ENCODE measurements at regions not wholly inside any gene's neighbourhood (a gene's known extent, or its start where the extent isn't known, plus 50 kb on each side); places are given as distances from the start of the nearest gene placed in this dataset.
A peak's percentile ranks its signal among the peaks of the same experiment; 100 is the strongest.

GRCh38 chr11:91981995-91982394 is 242.6 kb upstream of the FAT3 start:
- Histone ChIP-seq H3K36me3 (replicated peaks in 1 of 2; ENCODE audit: control insufficient read depth in 2 of 2, insufficient read depth in 2 of 2, low read length in 2 of 2) (no peaks in the 10 kb centered on the region), H2AFZ (ENCODE audit: low read length) (no peak overlapping the region), H3K18ac (ENCODE audit: low read length) (no peak overlapping the region), H3K27me3 (ENCODE audit: control insufficient read depth in 3 of 3, insufficient read depth in 3 of 3, low read depth in 1 of 3, low read length in 3 of 3) (no peaks in the 10 kb centered on the region), H3K9me3 (replicated peaks in 1 of 2; ENCODE audit: control insufficient read depth in 2 of 2, insufficient read depth in 1 of 2, low read depth in 1 of 2, low read length in 2 of 2) (peaks cover 0 to 2% of the 10 kb centered on the region in 2 donors), H3K4me2 (ENCODE audit: insufficient read depth, low read length, poor library complexity, severe bottlenecking) (no peak overlapping the region), H3K4me1 (ENCODE audit: control insufficient read depth in 2 of 2, insufficient read depth in 1 of 2, low read depth in 1 of 2, low read length in 2 of 2) (peaks cover 3 to 11% of the 10 kb centered on the region in 2 donors), H2BK120ac (ENCODE audit: low read depth, low read length) (no peak overlapping the region), H2BK15ac (ENCODE audit: low read length) (no peak overlapping the region), H4K91ac (ENCODE audit: low read depth, low read length, poor library complexity) (no peak overlapping the region), H2BK5ac (ENCODE audit: low read length) (no peak overlapping the region), H4K8ac (ENCODE audit: low read depth, low read length) (no peak overlapping the region), H3K14ac (ENCODE audit: low read length) (no peak overlapping the region), H3K4me3 (ENCODE audit: low read length in 2 of 2) (no peak overlapping the region), H3K9ac (ENCODE audit: low read depth, low read length, poor library complexity) (no peak overlapping the region), H3K27ac (replicated peaks; ENCODE audit: low read length) (no peak overlapping the region), H3K79me1 (ENCODE audit: low read depth, low read length) (no peaks in the 10 kb centered on the region), H3K23ac (ENCODE audit: low read depth, low read length, poor library complexity) (no peak overlapping the region), H2BK12ac (ENCODE audit: low read length) (no peak overlapping the region), H3K4ac (ENCODE audit: low read length) (no peak overlapping the region), H2AK5ac (ENCODE audit: low read depth, low read length) (no peak overlapping the region)
- WGBS, 2 donors (ENCODE audit: extremely low coverage in 2 of 2, insufficient read length in 2 of 2, insufficient replicate concordance in 1 of 2) = no CpG with 5 or more reads among the region's 1 CpG
- DNase-seq (ENCODE audit: low spot score) = no peak

DNA sequence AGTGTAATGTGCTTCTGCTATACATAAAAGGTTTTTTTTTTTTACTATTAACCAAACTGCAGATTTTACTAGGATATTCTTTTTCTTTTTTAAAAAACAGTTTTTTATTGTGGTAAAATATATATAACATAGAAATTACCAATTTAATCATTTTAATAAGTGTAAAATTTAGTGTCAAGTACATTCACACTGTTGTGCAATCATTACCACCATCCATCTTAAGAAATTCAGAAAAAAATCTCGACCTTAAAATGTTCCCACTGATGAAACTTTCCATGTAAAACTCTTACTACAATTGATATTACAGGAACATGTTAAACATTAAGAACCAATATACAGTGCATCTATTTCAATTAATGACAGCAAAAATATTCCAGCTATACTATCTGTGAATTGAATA is 244.8 kb upstream of the FAT3 start:
- no peak overlapping the region for H2AFZ ChIP-seq (ENCODE audit: low read length)
- H2BK5ac ChIP-seq (ENCODE audit: low read length) = no peak overlapping the region
- H3K14ac ChIP-seq (ENCODE audit: low read length) = no peak overlapping the region
- H3K4me1 ChIP-seq (ENCODE audit: control insufficient read depth in 2 of 2, insufficient read depth in 1 of 2, low read depth in 1 of 2, low read length in 2 of 2) = peaks cover 0 to 12% of the 10 kb centered on the region in 2 donors
- peaks cover 0 to 2% of the 10 kb centered on the region in 2 donors for H3K9me3 ChIP-seq (replicated peaks in 1 of 2; ENCODE audit: control insufficient read depth in 2 of 2, insufficient read depth in 1 of 2, low read depth in 1 of 2, low read length in 2 of 2)
- H3K4ac ChIP-seq (ENCODE audit: low read length) = no peak overlapping the region
- no peak overlapping the region for H3K23ac ChIP-seq (ENCODE audit: low read depth, low read length, poor library complexity)
- no peak overlapping the region for H2BK15ac ChIP-seq (ENCODE audit: low read length)
- no peak overlapping the region for H3K27ac ChIP-seq (replicated peaks; ENCODE audit: low read length)
- no peaks in the 10 kb centered on the region for H3K79me1 ChIP-seq (ENCODE audit: low read depth, low read length)
- H2BK120ac ChIP-seq (ENCODE audit: low read depth, low read length) = no peak overlapping the region
- no peak overlapping the region for H3K4me3 ChIP-seq (ENCODE audit: low read length in 2 of 2)
- H4K8ac ChIP-seq (ENCODE audit: low read depth, low read length) = no peak overlapping the region
- no peaks in the 10 kb centered on the region for H3K27me3 ChIP-seq (ENCODE audit: control insufficient read depth in 3 of 3, insufficient read depth in 3 of 3, low read depth in 1 of 3, low read length in 3 of 3)
- H3K4me2 ChIP-seq (ENCODE audit: insufficient read depth, low read length, poor library complexity, severe bottlenecking) = no peak overlapping the region
- H2AK5ac ChIP-seq (ENCODE audit: low read depth, low read length) = no peak overlapping the region
- H4K91ac ChIP-seq (ENCODE audit: low read depth, low read length, poor library complexity) = no peak overlapping the region
- H3K36me3 ChIP-seq (replicated peaks in 1 of 2; ENCODE audit: control insufficient read depth in 2 of 2, insufficient read depth in 2 of 2, low read length in 2 of 2) = no peaks in the 10 kb centered on the region
- H3K9ac ChIP-seq (ENCODE audit: low read depth, low read length, poor library complexity) = no peak overlapping the region
- no CpG with 5 or more reads among the region's 1 CpG for WGBS, 2 donors (ENCODE audit: extremely low coverage in 2 of 2, insufficient read length in 2 of 2, insufficient replicate concordance in 1 of 2)
- no peak overlapping the region for H2BK12ac ChIP-seq (ENCODE audit: low read length)
- DNase-seq (ENCODE audit: low spot score) = no peak
- H3K18ac ChIP-seq (ENCODE audit: low read length) = no peak overlapping the region

- no peak overlapping the region for H3K4ac ChIP-seq (ENCODE audit: low read length)
- no CpG with 5 or more reads among the region's 1 CpG for WGBS, 2 donors (ENCODE audit: extremely low coverage in 2 of 2, insufficient read length in 2 of 2, insufficient replicate concordance in 1 of 2)
- DNase-seq (ENCODE audit: low spot score) = no peak
- H3K14ac ChIP-seq (ENCODE audit: low read length) = no peak overlapping the region
- H2AK5ac ChIP-seq (ENCODE audit: low read depth, low read length) = no peak overlapping the region
- H3K36me3 ChIP-seq (replicated peaks in 1 of 2; ENCODE audit: control insufficient read depth in 2 of 2, insufficient read depth in 2 of 2, low read length in 2 of 2) = no peaks in the 10 kb centered on the region
- H2BK12ac ChIP-seq (ENCODE audit: low read length) = no peak overlapping the region
- H3K4me3 ChIP-seq (ENCODE audit: low read length in 2 of 2) = no peak overlapping the region
- H3K79me1 ChIP-seq (ENCODE audit: low read depth, low read length) = no peaks in the 10 kb centered on the region
- H3K18ac ChIP-seq (ENCODE audit: low read length) = no peak overlapping the region
- no peak overlapping the region for H3K27ac ChIP-seq (replicated peaks; ENCODE audit: low read length)
- H3K9ac ChIP-seq (ENCODE audit: low read depth, low read length, poor library complexity) = no peak overlapping the region
- no peak overlapping the region for H2BK120ac ChIP-seq (ENCODE audit: low read depth, low read length)
- H4K8ac ChIP-seq (ENCODE audit: low read depth, low read length) = no peak overlapping the region
- H2BK15ac ChIP-seq (ENCODE audit: low read length) = no peak overlapping the region
- H3K9me3 ChIP-seq (replicated peaks in 1 of 2; ENCODE audit: control insufficient read depth in 2 of 2, insufficient read depth in 1 of 2, low read depth in 1 of 2, low read length in 2 of 2) = peaks cover 0 to 2% of the 10 kb centered on the region in 2 donors
- H3K4me1 ChIP-seq (ENCODE audit: control insufficient read depth in 2 of 2, insufficient read depth in 1 of 2, low read depth in 1 of 2, low read length in 2 of 2) = peaks cover 0 to 5% of the 10 kb centered on the region in 2 donors
- H3K23ac ChIP-seq (ENCODE audit: low read depth, low read length, poor library complexity) = no peak overlapping the region
- H2AFZ ChIP-seq (ENCODE audit: low read length) = no peak overlapping the region
- no peak overlapping the region for H4K91ac ChIP-seq (ENCODE audit: low read depth, low read length, poor library complexity)
- H2BK5ac ChIP-seq (ENCODE audit: low read length) = no peak overlapping the region
- no peak overlapping the region for H3K4me2 ChIP-seq (ENCODE audit: insufficient read depth, low read length, poor library complexity, severe bottlenecking)
- no peaks in the 10 kb centered on the region for H3K27me3 ChIP-seq (ENCODE audit: control insufficient read depth in 3 of 3, insufficient read depth in 3 of 3, low read depth in 1 of 3, low read length in 3 of 3)
Observed at GRCh38 chr11:91978747-91979146, 245.9 kb upstream of the FAT3 start.

DNA sequence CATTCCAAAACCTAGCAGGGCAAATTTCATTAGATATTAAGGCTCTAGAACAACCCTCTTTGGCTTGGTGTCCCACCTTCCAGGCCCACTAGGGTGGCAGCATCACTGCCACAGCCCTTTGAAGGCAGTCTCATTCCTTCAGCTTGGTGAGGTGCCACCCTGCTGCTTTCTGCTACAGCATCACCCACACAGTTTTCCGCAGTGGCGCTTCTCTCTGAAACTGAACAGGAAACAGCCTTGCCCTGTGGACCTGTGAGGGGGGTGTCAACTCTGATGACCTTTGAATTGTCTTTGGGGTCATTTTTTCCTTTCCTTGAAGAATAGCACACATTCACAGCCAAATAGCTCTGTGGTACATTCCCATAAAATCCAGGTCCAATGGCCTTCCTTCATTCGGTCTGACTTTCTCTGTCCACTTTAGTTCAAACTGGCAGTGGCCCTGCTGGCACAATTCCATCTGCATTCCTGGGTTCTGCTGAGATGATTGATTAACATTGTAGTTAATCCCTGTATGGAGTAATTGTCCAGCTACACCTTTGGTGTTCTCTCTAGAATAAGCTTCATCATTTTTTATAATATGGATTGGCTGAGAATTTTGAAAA is 251.9 kb upstream of the FAT3 start:
- no peaks in the 10 kb centered on the region for H3K79me1 ChIP-seq (ENCODE audit: low read depth, low read length)
- WGBS, 2 donors (ENCODE audit: extremely low coverage in 2 of 2, insufficient read length in 2 of 2, insufficient replicate concordance in 1 of 2) = no CpG with 5 or more reads among the region's 3 CpGs

More for the DNA sequence above, 251.9 kb upstream of the FAT3 start:
- no peak overlapping the region for H3K4me3 ChIP-seq (ENCODE audit: low read length in 2 of 2)
- peak; percentile 11 for DNase-seq (ENCODE audit: low spot score)
- no peak overlapping the region for H4K91ac ChIP-seq (ENCODE audit: low read depth, low read length, poor library complexity)
- H3K14ac ChIP-seq (ENCODE audit: low read length) = no peak overlapping the region
- no peak overlapping the region for H3K27ac ChIP-seq (replicated peaks; ENCODE audit: low read length)
- H3K4me1 ChIP-seq (ENCODE audit: control insufficient read depth in 2 of 2, insufficient read depth in 1 of 2, low read depth in 1 of 2, low read length in 2 of 2) = peaks cover 12 to 13% of the 10 kb centered on the region in 2 donors
- H4K8ac ChIP-seq (ENCODE audit: low read depth, low read length) = no peak overlapping the region
- H3K4me2 ChIP-seq (ENCODE audit: insufficient read depth, low read length, poor library complexity, severe bottlenecking) = no peak overlapping the region
- no peak overlapping the region for H2AFZ ChIP-seq (ENCODE audit: low read length)
- no peak overlapping the region for H2BK120ac ChIP-seq (ENCODE audit: low read depth, low read length)
- no peak overlapping the region for H2BK5ac ChIP-seq (ENCODE audit: low read length)
- no peak overlapping the region for H3K4ac ChIP-seq (ENCODE audit: low read length)
- no peaks in the 10 kb centered on the region for H3K27me3 ChIP-seq (ENCODE audit: control insufficient read depth in 3 of 3, insufficient read depth in 3 of 3, low read depth in 1 of 3, low read length in 3 of 3)
- no peak overlapping the region for H2BK12ac ChIP-seq (ENCODE audit: low read length)
- H3K9me3 ChIP-seq (replicated peaks in 1 of 2; ENCODE audit: control insufficient read depth in 2 of 2, insufficient read depth in 1 of 2, low read depth in 1 of 2, low read length in 2 of 2) = no peaks in the 10 kb centered on the region
- H2BK15ac ChIP-seq (ENCODE audit: low read length) = no peak overlapping the region
- no peak overlapping the region for H3K9ac ChIP-seq (ENCODE audit: low read depth, low read length, poor library complexity)
- no peak overlapping the region for H2AK5ac ChIP-seq (ENCODE audit: low read depth, low read length)
- H3K18ac ChIP-seq (ENCODE audit: low read length) = no peak overlapping the region
- H3K36me3 ChIP-seq (replicated peaks in 1 of 2; ENCODE audit: control insufficient read depth in 2 of 2, insufficient read depth in 2 of 2, low read length in 2 of 2) = no peaks in the 10 kb centered on the region
- no peak overlapping the region for H3K23ac ChIP-seq (ENCODE audit: low read depth, low read length, poor library complexity)
